ENCODE measurements at regions not wholly inside any gene's neighbourhood (a gene's known extent, or its start where the extent isn't known, plus 50 kb on each side); places are given as distances from the start of the nearest gene placed in this dataset.
"Not testable (repeated sequence)": the region's sequence is repeated elsewhere in the genome, so short reads cannot be mapped to it uniquely, and the experiment has no call there.

GRCh38 chr6:73932866-73933265, 236.9 kb downstream of the CD109 start:
- H3K9me3 ChIP-seq (ENCODE audit: insufficient read depth, low read depth, low read length) = peaks cover 2% of the 10 kb centered on the region
- H3K27ac ChIP-seq (ENCODE audit: low read depth, low read length) = no peak overlapping the region
- no peaks in the 10 kb centered on the region for H3K36me3 ChIP-seq (ENCODE audit: insufficient read depth, low read length)
- H3K9ac ChIP-seq (ENCODE audit: low read length) = no peak overlapping the region
- DNase-seq (ENCODE audit: low read depth) (no peak), FAIRE-seq (no peak)
- H3K79me2 ChIP-seq (ENCODE audit: insufficient read depth, low read length) = no peaks in the 10 kb centered on the region
- no peak for TF ChIP-seq EZH2 (IDR thresholded peaks at IDR 0.05; ENCODE audit: insufficient read depth, low read length)
- no peak for TF ChIP-seq CTCF (IDR thresholded peaks at IDR 0.05; ENCODE audit: insufficient read depth, low read depth, low read length)
- Mint-ChIP-seq H3K27me3 (ENCODE audit: low read depth, unreplicated experiment) (peaks cover 11% of the 10 kb centered on the region), H3K4me1 (ENCODE audit: low read depth, unreplicated experiment) (no peaks in the 10 kb centered on the region), H3K36me3 (ENCODE audit: low read depth, unreplicated experiment) (no peaks in the 10 kb centered on the region), H3K4me3 (ENCODE audit: unreplicated experiment) (no peak overlapping the region), H3K9me3 (ENCODE audit: unreplicated experiment) (peaks cover 5% of the 10 kb centered on the region), H3K27ac (ENCODE audit: unreplicated experiment) (no peak overlapping the region)
- no peak overlapping the region for H3K4me3 ChIP-seq (ENCODE audit: insufficient read depth, low read depth, low read length)
- no peak overlapping the region for H2AFZ ChIP-seq (ENCODE audit: low read depth, low read length)
- no peaks in the 10 kb centered on the region for H4K20me1 ChIP-seq (ENCODE audit: insufficient read depth, low read length)
- no peak overlapping the region for H3K4me2 ChIP-seq (ENCODE audit: low read length)
- no peaks in the 10 kb centered on the region for H3K4me1 ChIP-seq (ENCODE audit: insufficient read depth, low read length)
- H3K27me3 ChIP-seq (ENCODE audit: insufficient read depth, low read length) = no peaks in the 10 kb centered on the region

GRCh38 chr6:73929405-73929804, 233.4 kb downstream of the CD109 start:
- H3K9me3 Mint-ChIP-seq (ENCODE audit: unreplicated experiment) = peaks cover 5% of the 10 kb centered on the region
- Histone ChIP-seq H3K9me3 (ENCODE audit: insufficient read depth, low read depth, low read length) (peaks cover 2% of the 10 kb centered on the region), H3K36me3 (ENCODE audit: insufficient read depth, low read length) (no peaks in the 10 kb centered on the region), H3K79me2 (ENCODE audit: insufficient read depth, low read length) (no peaks in the 10 kb centered on the region), H3K27me3 (ENCODE audit: insufficient read depth, low read length) (no peaks in the 10 kb centered on the region), H3K27ac (ENCODE audit: low read depth, low read length) (no peak overlapping the region), H3K4me2 (ENCODE audit: low read length) (no peak overlapping the region), H4K20me1 (ENCODE audit: insufficient read depth, low read length) (no peaks in the 10 kb centered on the region), H3K4me1 (ENCODE audit: insufficient read depth, low read length) (no peaks in the 10 kb centered on the region), H3K9ac (ENCODE audit: low read length) (no peak overlapping the region), H2AFZ (ENCODE audit: low read depth, low read length) (no peak overlapping the region), H3K4me3 (ENCODE audit: insufficient read depth, low read depth, low read length) (no peak overlapping the region)
- no peaks in the 10 kb centered on the region for H3K4me1 Mint-ChIP-seq (ENCODE audit: low read depth, unreplicated experiment)
- H3K36me3 Mint-ChIP-seq (ENCODE audit: low read depth, unreplicated experiment) = no peaks in the 10 kb centered on the region
- FAIRE-seq (no peak), DNase-seq (ENCODE audit: low read depth) (no peak)
- TF ChIP-seq EZH2 (IDR thresholded peaks at IDR 0.05; ENCODE audit: insufficient read depth, low read length) = no peak
- no peak for TF ChIP-seq CTCF (IDR thresholded peaks at IDR 0.05; ENCODE audit: insufficient read depth, low read depth, low read length)
- H3K4me3 Mint-ChIP-seq (ENCODE audit: unreplicated experiment) = no peak overlapping the region
- peaks cover 11% of the 10 kb centered on the region for H3K27me3 Mint-ChIP-seq (ENCODE audit: low read depth, unreplicated experiment)
- H3K27ac Mint-ChIP-seq (ENCODE audit: unreplicated experiment) = no peak overlapping the region

GRCh38 chr6:73927421-73927820, 231.4 kb downstream of the CD109 start:
- Histone ChIP-seq H3K27ac (ENCODE audit: low read depth, low read length) (no peak overlapping the region), H3K27me3 (ENCODE audit: insufficient read depth, low read length) (no peaks in the 10 kb centered on the region), H4K20me1 (ENCODE audit: insufficient read depth, low read length) (no peaks in the 10 kb centered on the region), H3K4me3 (ENCODE audit: insufficient read depth, low read depth, low read length) (no peak overlapping the region), H3K79me2 (ENCODE audit: insufficient read depth, low read length) (no peaks in the 10 kb centered on the region), H3K9me3 (ENCODE audit: insufficient read depth, low read depth, low read length) (peaks cover 2% of the 10 kb centered on the region), H3K4me1 (ENCODE audit: insufficient read depth, low read length) (no peaks in the 10 kb centered on the region), H3K36me3 (ENCODE audit: insufficient read depth, low read length) (no peaks in the 10 kb centered on the region), H2AFZ (ENCODE audit: low read depth, low read length) (no peak overlapping the region), H3K4me2 (ENCODE audit: low read length) (no peak overlapping the region), H3K9ac (ENCODE audit: low read length) (no peak overlapping the region)
- H3K36me3 Mint-ChIP-seq (ENCODE audit: low read depth, unreplicated experiment) = no peaks in the 10 kb centered on the region
- FAIRE-seq = no peak
- no peak for TF ChIP-seq EZH2 (IDR thresholded peaks at IDR 0.05; ENCODE audit: insufficient read depth, low read length)
- no peak for TF ChIP-seq CTCF (IDR thresholded peaks at IDR 0.05; ENCODE audit: insufficient read depth, low read depth, low read length)
- no peak overlapping the region for H3K4me3 Mint-ChIP-seq (ENCODE audit: unreplicated experiment)
- no peak overlapping the region for H3K27ac Mint-ChIP-seq (ENCODE audit: unreplicated experiment)
- peaks cover 11% of the 10 kb centered on the region for H3K27me3 Mint-ChIP-seq (ENCODE audit: low read depth, unreplicated experiment)
- H3K9me3 Mint-ChIP-seq (ENCODE audit: unreplicated experiment) = peaks cover 5% of the 10 kb centered on the region
- DNase-seq (ENCODE audit: low read depth) = no peak
- H3K4me1 Mint-ChIP-seq (ENCODE audit: low read depth, unreplicated experiment) = no peaks in the 10 kb centered on the region

GRCh38 chr6:73925703-73926102, 229.7 kb downstream of the CD109 start:
- H4K20me1 ChIP-seq (ENCODE audit: insufficient read depth, low read length); H3K4me3 ChIP-seq (ENCODE audit: insufficient read depth, low read depth, low read length); H3K4me2 ChIP-seq (ENCODE audit: low read length); H3K36me3 Mint-ChIP-seq (ENCODE audit: low read depth, unreplicated experiment); H3K4me3 Mint-ChIP-seq (ENCODE audit: unreplicated experiment); H3K27me3 ChIP-seq (ENCODE audit: insufficient read depth, low read length); H3K79me2 ChIP-seq (ENCODE audit: insufficient read depth, low read length); H3K4me1 Mint-ChIP-seq (ENCODE audit: low read depth, unreplicated experiment); H3K27ac ChIP-seq (ENCODE audit: low read depth, low read length); H3K4me1 ChIP-seq (ENCODE audit: insufficient read depth, low read length); FAIRE-seq; H3K9me3 ChIP-seq (ENCODE audit: insufficient read depth, low read depth, low read length); H2AFZ ChIP-seq (ENCODE audit: low read depth, low read length); H3K36me3 ChIP-seq (ENCODE audit: insufficient read depth, low read length); H3K9me3 Mint-ChIP-seq (ENCODE audit: unreplicated experiment); DNase-seq (ENCODE audit: low read depth); H3K27ac Mint-ChIP-seq (ENCODE audit: unreplicated experiment); H3K9ac ChIP-seq (ENCODE audit: low read length): not testable (repeated sequence)
- peaks cover 11% of the 10 kb centered on the region for H3K27me3 Mint-ChIP-seq (ENCODE audit: low read depth, unreplicated experiment)

Measured in astrocyte (in vitro differentiated cells and primary cell).